GM12873 (cell line): ENCODE measurements at regions not wholly inside any gene's neighbourhood (a gene's known extent, or its start where the extent isn't known, plus 50 kb on each side); places are given as distances from the start of the nearest gene placed in this dataset.

Source experiments
- CTCF ChIP-seq: IDR thresholded peaks from 2 replicates; pipeline ENCODE4 v1.5.1; 2012; ENCODE audit warnings: low read depth, mild to moderate bottlenecking, moderate library complexity, low read length, control low read depth; ENCODE audit not compliant: insufficient read depth; ENCODE audit errors: missing control alignments

- no peak for TF ChIP-seq CTCF
Measured at GRCh38 chr6:12528136-12528535, 188.4 kb upstream of the PHACTR1 start.

- TF ChIP-seq CTCF: no peak
Measured at GRCh38 chr6:12528581-12529363, 187.8 kb upstream of the PHACTR1 start.

- no peak for TF ChIP-seq CTCF
Measured at GRCh38 chr6:12529364-12530019, 187.1 kb upstream of the PHACTR1 start.

GRCh38 chr6:12530345-12530744 is 186.2 kb upstream of the PHACTR1 start:
- TF ChIP-seq CTCF: no peak

GRCh38 chr6:12533586-12533985 is 183.0 kb upstream of the PHACTR1 start:
- TF ChIP-seq CTCF: no peak

GRCh38 chr6:12534069-12534853 is 182.3 kb upstream of the PHACTR1 start:
- no peak for TF ChIP-seq CTCF

- TF ChIP-seq CTCF: no peak
Measured at GRCh38 chr6:12535586-12536314, 180.8 kb upstream of the PHACTR1 start.
